B cell (primary cell): ENCODE measurements at regions not wholly inside any gene's neighbourhood (a gene's known extent, or its start where the extent isn't known, plus 50 kb on each side); places are given as distances from the start of the nearest gene placed in this dataset.

Experiments
- ATAC-seq: fragments of 200-7000 bp; cut with Tn5 transposase; one replicate; pipeline ENCODE4 v1.10.0; 2021; ENCODE audit warnings: low read depth, mild to moderate bottlenecking, moderate number of reproducible peaks, moderate library complexity
- CTCF ChIA-PET: fragments of 350-600 bp; sonication (Branson Sonifier 250); formaldehyde crosslinking; loops from one replicate; lab custom pipeline; 2021; ENCODE audit warnings: antibody characterized with exemption, inconsistent platforms; lab: Charles Lee
- POLR2A ChIA-PET: fragments of 350-600 bp; sonication (Branson Sonifier 250); formaldehyde crosslinking; loops from one replicate; lab custom pipeline; 2021; ENCODE audit warnings: antibody characterized with exemption; lab: Charles Lee
- DNase-seq: peaks from one replicate; pipeline ENCODE4 v3.0.0; 2013
- H2AFZ ChIP-seq: 2 replicates; pipeline ENCODE4 v1.6.1; 2012; ENCODE audit warnings: mild to moderate bottlenecking, low read depth, low read length; ENCODE audit not compliant: insufficient read depth, poor library complexity, severe bottlenecking
- H3K27ac ChIP-seq, 2 donors: 1 replicate in 1 of 2; 2 replicates in 1 of 2; pipeline ENCODE4 v1.5.1; 2012 to 2013; ENCODE audit warnings: low read length in 2 of 2, mild to moderate bottlenecking in 2 of 2, moderate library complexity in 1 of 2
- H3K27me3 ChIP-seq, 4 experiments: fragments of 200-600 bp in 1 of 4; sonication (generic) in 1 of 4; replicated peaks in 1 of 4; 1 replicate in 2 of 4; 2 replicates in 2 of 4; pipeline versions ENCODE4 v1.6.1 to v1.7.0; 2013 to 2016; ENCODE audit warnings: low read length in 3 of 4, mild to moderate bottlenecking in 2 of 4, mixed read lengths in 1 of 4, moderate library complexity in 1 of 4; ENCODE audit not compliant: insufficient read depth in 4 of 4, control insufficient read depth in 3 of 4; ENCODE audit errors: control extremely low read depth in 1 of 4
- H3K36me3 ChIP-seq, 2 experiments: replicated peaks in 1 of 2; 1 replicate in 1 of 2; 2 replicates in 1 of 2; pipeline versions ENCODE4 v1.6.1 to v1.7.1; 2013; ENCODE audit warnings: low read length in 1 of 2; ENCODE audit not compliant: insufficient read depth in 2 of 2, control insufficient read depth in 1 of 2; ENCODE audit errors: control extremely low read depth in 1 of 2, extremely low read depth in 1 of 2
- H3K4me1 ChIP-seq, 2 donors: fragments of 200-600 bp in 1 of 2; sonication (generic) in 1 of 2; 1 replicate in 1 of 2; 2 replicates in 1 of 2; pipeline versions ENCODE4 v1.5.1 to v1.6.1; 2013 to 2017; ENCODE audit warnings: low read length in 2 of 2; ENCODE audit not compliant: control insufficient read depth in 2 of 2, insufficient read depth in 2 of 2
- H3K4me2 ChIP-seq: replicated peaks from 2 replicates; pipeline ENCODE3; 2012; ENCODE audit warnings: mild to moderate bottlenecking, low read depth, low read length; ENCODE audit not compliant: poor library complexity, severe bottlenecking
- H3K4me3 ChIP-seq, 5 experiments: fragments of 200-600 bp in 1 of 5; sonication (generic) in 1 of 5; 1 replicate in 3 of 5; 2 replicates in 2 of 5; pipeline versions ENCODE4 v1.5.1 to v1.7.0; 2011 to 2016; ENCODE audit warnings: low read length in 4 of 5, mild to moderate bottlenecking in 4 of 5, low read depth in 2 of 5, control low read depth in 1 of 5, moderate library complexity in 1 of 5; ENCODE audit not compliant: insufficient read depth in 1 of 5; ENCODE audit errors: control extremely low read depth in 1 of 5, extremely low read depth in 1 of 5
- H3K79me2 ChIP-seq: fragments of 200-600 bp; sonication (generic); one replicate; pipeline ENCODE4 v1.6.0; 2016; ENCODE audit warnings: low read length; ENCODE audit not compliant: control insufficient read depth, insufficient read depth
- H3K9ac ChIP-seq: fragments of 200-600 bp; sonication (generic); 2 replicates; pipeline ENCODE4 v1.6.1; 2017; ENCODE audit warnings: mild to moderate bottlenecking, low read length, moderate library complexity
- H3K9me3 ChIP-seq, 3 donors: one replicate each; pipeline versions ENCODE4 v1.6.1 to v1.7.1; 2013; ENCODE audit warnings: low read length in 2 of 3; ENCODE audit not compliant: control insufficient read depth in 2 of 3, insufficient read depth in 1 of 3; ENCODE audit errors: control extremely low read depth in 1 of 3
- H4K20me1 ChIP-seq: 2 replicates; pipeline ENCODE4 v1.6.0; 2012; ENCODE audit warnings: mild to moderate bottlenecking, low read length; ENCODE audit not compliant: insufficient read depth, control insufficient read depth, poor library complexity, severe bottlenecking
- H3K27ac Mint-ChIP-seq: one replicate; pipeline ENCODE4 v1.8.0; 2021; ENCODE audit warnings: mixed read lengths
- H3K27me3 Mint-ChIP-seq: one replicate; pipeline ENCODE4 v1.8.0; 2021; ENCODE audit warnings: mixed read lengths
- H3K4me1 Mint-ChIP-seq: one replicate; pipeline ENCODE4 v1.8.0; 2021; ENCODE audit warnings: mixed read lengths
- H3K4me3 Mint-ChIP-seq: one replicate; pipeline ENCODE4 v1.8.0; 2021; ENCODE audit warnings: mixed read lengths
- H3K9me3 Mint-ChIP-seq: one replicate; pipeline ENCODE4 v1.8.0; 2022; ENCODE audit warnings: mixed read lengths; ENCODE audit not compliant: insufficient read depth
- CTCF ChIP-seq: fragments of 200-600 bp; IDR thresholded peaks from one replicate; pipeline ENCODE4 v1.8.0; 2022; ENCODE audit warnings: antibody characterized with exemption, mild to moderate bottlenecking
- EZH2 ChIP-seq: IDR thresholded peaks from 2 replicates; pipeline ENCODE4 v1.6.1; 2012; ENCODE audit warnings: borderline replicate concordance, low read depth, mild to moderate bottlenecking, moderate library complexity, low read length; ENCODE audit not compliant: insufficient read depth, poor library complexity, severe bottlenecking
- WGBS: methylation state at CpG from one replicate; pipeline ENCODE4 v1.1.5; 2013; ENCODE audit warnings: missing lambda C conversion rate; ENCODE audit not compliant: insufficient coverage; 5-methylcytosine and 5-hydroxymethylcytosine counted together
- intact Hi-C: fragments of 100-400 bp; cut with micrococcal nuclease; formaldehyde crosslinking; loops from one replicate; pipeline ENCODE4 v1.10.0; 2022

GRCh38 chr2:228878138-228878537 lies 392.9 kb downstream of the PID1 start:
- 63% methylated on average over 1 of the region's 1 CpG for WGBS
- no peak overlapping the region for H3K27ac ChIP-seq
- no peaks in the 10 kb centered on the region for H4K20me1 ChIP-seq
- H3K79me2 ChIP-seq = no peaks in the 10 kb centered on the region
- H3K4me1 ChIP-seq = no peaks in the 10 kb centered on the region
- Mint-ChIP-seq H3K9me3 (peaks cover 4% of the 10 kb centered on the region), H3K4me3 (no peak overlapping the region), H3K4me1 (no peaks in the 10 kb centered on the region), H3K27me3 (no peaks in the 10 kb centered on the region), H3K27ac (no peak overlapping the region)
- TF ChIP-seq EZH2 (no peak), CTCF (no peak)
- CTCF ChIA-PET = no interaction called here
- no peak overlapping the region for H3K9ac ChIP-seq
- no peaks in the 10 kb centered on the region for H3K9me3 ChIP-seq
- POLR2A ChIA-PET = no interaction called here
- DNase-seq = no peak
- no peaks in the 10 kb centered on the region for H3K36me3 ChIP-seq
- H2AFZ ChIP-seq = no peak overlapping the region
- H3K27me3 ChIP-seq = no peaks in the 10 kb centered on the region
- H3K4me2 ChIP-seq = no peak overlapping the region
- no peak for ATAC-seq
- H3K4me3 ChIP-seq = no peak overlapping the region
- intact Hi-C loops = no loop called here

- no peaks in the 10 kb centered on the region for H3K36me3 ChIP-seq
- no CpG with 5 or more reads among the region's 2 CpGs for WGBS
- Mint-ChIP-seq H3K27ac (no peak overlapping the region), H3K9me3 (peaks cover 4% of the 10 kb centered on the region), H3K4me1 (no peaks in the 10 kb centered on the region), H3K27me3 (no peaks in the 10 kb centered on the region), H3K4me3 (no peak overlapping the region)
- intact Hi-C loops = no loop called here
- ATAC-seq (no peak), DNase-seq (no peak)
- H3K9ac ChIP-seq = no peak overlapping the region
- no peaks in the 10 kb centered on the region for H3K79me2 ChIP-seq
- no peak overlapping the region for H3K4me3 ChIP-seq
- H3K9me3 ChIP-seq = no peaks in the 10 kb centered on the region
- H4K20me1 ChIP-seq = no peaks in the 10 kb centered on the region
- no peak overlapping the region for H3K4me2 ChIP-seq
- H3K27me3 ChIP-seq = no peaks in the 10 kb centered on the region
- H3K4me1 ChIP-seq = no peaks in the 10 kb centered on the region
- TF ChIP-seq CTCF (no peak), EZH2 (no peak)
- no peak overlapping the region for H2AFZ ChIP-seq
- CTCF ChIA-PET = no interaction called here
- POLR2A ChIA-PET = no interaction called here
- H3K27ac ChIP-seq = no peak overlapping the region
Observed at GRCh38 chr2:228876276-228876675, 394.8 kb downstream of the PID1 start.
